CD8-positive, alpha-beta memory T cell (primary cell): ENCODE measurements at regions not wholly inside any gene's neighbourhood (a gene's known extent, or its start where the extent isn't known, plus 50 kb on each side); places are given as distances from the start of the nearest gene placed in this dataset.

ENCODE experiments used
- CTCF ChIA-PET: fragments of 350-600 bp; sonication (Branson Sonifier 250); formaldehyde crosslinking; loops from one replicate; lab custom pipeline; 2021; ENCODE audit warnings: antibody characterized with exemption; lab: Charles Lee
- POLR2A ChIA-PET: fragments of 350-600 bp; sonication (Branson Sonifier 250); formaldehyde crosslinking; loops from one replicate; lab custom pipeline; 2021; ENCODE audit warnings: antibody characterized with exemption; lab: Charles Lee
- DNase-seq, 5 donors: peaks; one replicate each; pipeline versions ENCODE4 v3.0.0 to v3.0.0-alpha.2; 2020 to 2022; ENCODE audit warnings: mixed read lengths in 1 of 5
- H3K27ac ChIP-seq: one replicate; pipeline ENCODE4 v1.7.0; 2013; ENCODE audit warnings: low read depth, mild to moderate bottlenecking, low read length, moderate library complexity
- H3K27me3 ChIP-seq: 2 replicates; pipeline ENCODE4 v1.7.0; 2013; ENCODE audit warnings: low read length, mild to moderate bottlenecking; ENCODE audit not compliant: insufficient read depth, poor library complexity, severe bottlenecking
- H3K36me3 ChIP-seq: 2 replicates; pipeline ENCODE4 v1.7.0; 2013; ENCODE audit warnings: mild to moderate bottlenecking, low read length, moderate library complexity; ENCODE audit not compliant: insufficient read depth
- H3K4me1 ChIP-seq: 2 replicates; pipeline ENCODE4 v1.7.0; 2013; ENCODE audit warnings: mild to moderate bottlenecking, low read length, moderate library complexity; ENCODE audit not compliant: insufficient read depth
- H3K4me3 ChIP-seq: 2 replicates; pipeline ENCODE4 v1.7.0; 2013; ENCODE audit warnings: mild to moderate bottlenecking, low read length
- H3K9me3 ChIP-seq: 2 replicates; pipeline ENCODE4 v1.7.0; 2013; ENCODE audit warnings: mild to moderate bottlenecking, low read length
- H3K27ac Mint-ChIP-seq, 8 donors: one replicate each; pipeline ENCODE4 v1.8.0; 2020 to 2021; ENCODE audit warnings: mixed read lengths in 8 of 8, mild to moderate bottlenecking in 6 of 8, inconsistent platforms in 3 of 8, moderate library complexity in 3 of 8
- H3K27me3 Mint-ChIP-seq, 2 donors: one replicate each; pipeline ENCODE4 v1.8.0; 2020 to 2021; ENCODE audit warnings: mixed read lengths in 2 of 2, mild to moderate bottlenecking in 1 of 2, moderate library complexity in 1 of 2
- H3K36me3 Mint-ChIP-seq, 3 donors: one replicate each; pipeline ENCODE4 v1.8.0; 2020 to 2021; ENCODE audit warnings: mixed read lengths in 3 of 3, inconsistent platforms in 1 of 3, mild to moderate bottlenecking in 1 of 3
- H3K4me1 Mint-ChIP-seq, 3 donors: one replicate each; pipeline ENCODE4 v1.8.0; 2020 to 2021; ENCODE audit warnings: mixed read lengths in 3 of 3, inconsistent platforms in 1 of 3, mild to moderate bottlenecking in 1 of 3
- H3K4me3 Mint-ChIP-seq, 7 donors: one replicate each; pipeline ENCODE4 v1.8.0; 2020 to 2021; ENCODE audit warnings: mixed read lengths in 7 of 7, mild to moderate bottlenecking in 6 of 7, moderate library complexity in 4 of 7, inconsistent platforms in 2 of 7
- H3K9me3 Mint-ChIP-seq, 5 donors: one replicate each; pipeline ENCODE4 v1.8.0; 2020 to 2022; ENCODE audit warnings: mixed read lengths in 5 of 5, mild to moderate bottlenecking in 3 of 5, moderate library complexity in 2 of 5, inconsistent platforms in 1 of 5

- H3K9me3 ChIP-seq = no peaks in the 10 kb centered on the region
- Mint-ChIP-seq H3K4me1 (no peaks in the 10 kb centered on the region), H3K27ac (no peak overlapping the region), H3K27me3 (no peaks in the 10 kb centered on the region), H3K4me3 (no peak overlapping the region), H3K36me3 (no peaks in the 10 kb centered on the region), H3K9me3 (peaks cover 3 to 7% (median 6%) of the 10 kb centered on the region in 5 donors)
- ChIA-PET POLR2A (no interaction called here), CTCF (no interaction called here)
- H3K4me1 ChIP-seq = no peaks in the 10 kb centered on the region
- no peak for DNase-seq
- H3K27ac ChIP-seq = no peak overlapping the region
- no peak overlapping the region for H3K4me3 ChIP-seq
- no peaks in the 10 kb centered on the region for H3K27me3 ChIP-seq
- H3K36me3 ChIP-seq = no peaks in the 10 kb centered on the region
Measured at GRCh38 chr2:14684516-14684915, 52.0 kb downstream of the LRATD1 start.

- POLR2A ChIA-PET = no interaction called here
- H3K27ac ChIP-seq = no peak overlapping the region
Measured at GRCh38 chr2:14690926-14691325, 58.4 kb downstream of the LRATD1 start.

DNA sequence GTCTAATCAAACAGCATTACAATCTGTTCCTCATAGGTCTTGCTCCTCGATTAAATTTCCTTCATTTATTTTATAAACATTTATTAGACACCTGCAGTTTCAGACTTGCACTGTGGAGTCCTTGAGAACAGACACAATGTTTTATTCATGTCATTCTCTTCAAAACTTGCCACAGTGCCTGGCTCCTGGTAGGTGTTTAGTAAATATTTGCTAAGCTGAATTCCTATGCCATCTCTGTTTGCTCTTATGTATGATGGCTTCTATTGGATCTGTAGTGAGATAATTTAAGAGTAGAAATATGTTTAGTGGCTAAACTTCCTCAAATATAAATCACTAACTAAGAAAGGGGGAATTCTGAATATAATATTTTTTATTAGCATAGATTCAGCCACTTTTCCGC, 61.4 kb downstream of the LRATD1 start:
- POLR2A ChIA-PET = no interaction called here

More at GRCh38 chr2:14690926-14691325, 58.4 kb downstream of the LRATD1 start:
- Mint-ChIP-seq H3K27me3 (no peaks in the 10 kb centered on the region), H3K9me3 (peaks cover 3 to 28% (median 12%) of the 10 kb centered on the region in 5 donors), H3K36me3 (no peaks in the 10 kb centered on the region), H3K4me3 (no peak overlapping the region), H3K27ac (no peak overlapping the region), H3K4me1 (no peaks in the 10 kb centered on the region)
- H3K36me3 ChIP-seq = no peaks in the 10 kb centered on the region
- no peak for DNase-seq
- H3K9me3 ChIP-seq = no peaks in the 10 kb centered on the region
- no peak overlapping the region for H3K4me3 ChIP-seq
- no peaks in the 10 kb centered on the region for H3K27me3 ChIP-seq
- CTCF ChIA-PET = no interaction called here
- no peaks in the 10 kb centered on the region for H3K4me1 ChIP-seq

DNA sequence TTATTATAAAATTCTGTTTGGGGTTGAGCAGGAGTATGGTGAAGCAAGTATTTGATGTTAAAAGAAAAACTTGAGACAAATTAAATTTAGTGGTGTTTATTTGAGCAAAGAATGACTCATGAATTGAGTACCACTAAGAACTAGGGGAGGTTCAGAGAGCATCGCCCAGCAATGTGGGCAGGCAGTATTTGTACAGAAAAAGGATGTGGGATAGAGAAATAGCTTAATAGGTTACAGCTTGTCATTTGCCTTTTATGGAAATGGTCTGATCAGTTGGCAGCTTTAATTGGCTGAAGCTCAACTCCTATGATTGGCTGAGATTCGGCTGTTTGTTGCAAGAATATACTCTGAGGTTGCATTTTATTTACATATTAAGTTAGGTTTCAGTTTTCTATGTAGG, 68.2 kb downstream of the LRATD1 start:
- ChIA-PET CTCF (no interaction called here), POLR2A (no interaction called here)
- Mint-ChIP-seq H3K27me3 (no peaks in the 10 kb centered on the region), H3K36me3 (no peaks in the 10 kb centered on the region), H3K4me1 (no peaks in the 10 kb centered on the region), H3K27ac (no peak overlapping the region), H3K4me3 (no peak overlapping the region), H3K9me3 (peaks cover 0 to 6% (median 0%) of the 10 kb centered on the region in 5 donors)
- Histone ChIP-seq H3K4me1 (no peaks in the 10 kb centered on the region), H3K27me3 (no peaks in the 10 kb centered on the region), H3K4me3 (no peak overlapping the region), H3K9me3 (no peaks in the 10 kb centered on the region), H3K36me3 (no peaks in the 10 kb centered on the region), H3K27ac (no peak overlapping the region)
- no peak for DNase-seq

More for the DNA sequence above, 61.4 kb downstream of the LRATD1 start:
- H3K9me3 ChIP-seq = no peaks in the 10 kb centered on the region
- H3K4me3 ChIP-seq = no peak overlapping the region
- H3K36me3 Mint-ChIP-seq = no peaks in the 10 kb centered on the region
- H3K27ac Mint-ChIP-seq = no peak overlapping the region
- H3K27me3 ChIP-seq = no peaks in the 10 kb centered on the region
- H3K27me3 Mint-ChIP-seq = no peaks in the 10 kb centered on the region
- CTCF ChIA-PET = no interaction called here
- no peak for DNase-seq
- peaks cover 3 to 23% (median 12%) of the 10 kb centered on the region in 5 donors for H3K9me3 Mint-ChIP-seq
- H3K27ac ChIP-seq = no peak overlapping the region
- H3K36me3 ChIP-seq = no peaks in the 10 kb centered on the region
- H3K4me3 Mint-ChIP-seq = no peak overlapping the region
- no peaks in the 10 kb centered on the region for H3K4me1 Mint-ChIP-seq
- H3K4me1 ChIP-seq = no peaks in the 10 kb centered on the region

GRCh38 chr2:14702258-14702657, 69.7 kb downstream of the LRATD1 start:
- no peak for DNase-seq
- no peaks in the 10 kb centered on the region for H3K27me3 Mint-ChIP-seq
- Histone ChIP-seq H3K9me3 (no peaks in the 10 kb centered on the region), H3K27ac (no peak overlapping the region), H3K4me1 (no peaks in the 10 kb centered on the region), H3K4me3 (no peak overlapping the region), H3K36me3 (no peaks in the 10 kb centered on the region), H3K27me3 (no peaks in the 10 kb centered on the region)
- H3K36me3 Mint-ChIP-seq = no peaks in the 10 kb centered on the region
- no peak overlapping the region for H3K4me3 Mint-ChIP-seq
- POLR2A ChIA-PET = no interaction called here
- CTCF ChIA-PET = no interaction called here
- no peak overlapping the region for H3K27ac Mint-ChIP-seq
- H3K4me1 Mint-ChIP-seq = no peaks in the 10 kb centered on the region
- H3K9me3 Mint-ChIP-seq = peaks cover 0 to 8% (median 3%) of the 10 kb centered on the region in 5 donors

GRCh38 chr2:14706201-14706600, 73.7 kb downstream of the LRATD1 start:
- H3K4me1 ChIP-seq = no peaks in the 10 kb centered on the region
- Mint-ChIP-seq H3K36me3 (no peaks in the 10 kb centered on the region), H3K4me3 (no peak overlapping the region), H3K9me3 (peaks cover 0 to 8% (median 0%) of the 10 kb centered on the region in 5 donors), H3K4me1 (no peaks in the 10 kb centered on the region), H3K27me3 (no peaks in the 10 kb centered on the region), H3K27ac (no peak overlapping the region)
- no peaks in the 10 kb centered on the region for H3K27me3 ChIP-seq
- no peak for DNase-seq
- ChIA-PET POLR2A (no interaction called here), CTCF (no interaction called here)
- H3K9me3 ChIP-seq = no peaks in the 10 kb centered on the region
- no peak overlapping the region for H3K27ac ChIP-seq
- H3K36me3 ChIP-seq = no peaks in the 10 kb centered on the region
- no peak overlapping the region for H3K4me3 ChIP-seq

DNA sequence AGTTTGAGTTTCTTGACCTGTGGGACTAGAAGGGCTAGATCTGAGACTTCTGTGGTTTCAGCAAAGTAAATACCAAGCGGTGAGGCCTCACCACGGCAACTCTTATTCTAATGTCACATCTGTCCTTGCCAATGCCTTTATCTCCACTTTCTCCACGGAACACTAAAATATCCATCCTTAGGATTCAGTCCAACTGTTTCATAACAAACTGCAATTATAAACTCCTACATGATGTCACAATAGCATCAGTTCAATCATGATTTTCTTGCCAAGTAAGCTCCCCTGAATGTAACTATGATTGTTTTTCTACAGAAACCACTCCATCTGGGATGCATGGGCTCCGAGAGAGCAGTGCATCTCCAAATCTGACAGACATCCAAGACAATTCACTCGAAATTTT, 79.6 kb downstream of the LRATD1 start:
- Mint-ChIP-seq H3K36me3 (no peaks in the 10 kb centered on the region), H3K27me3 (no peaks in the 10 kb centered on the region), H3K27ac (no peak overlapping the region), H3K9me3 (peaks cover 0 to 3% (median 0%) of the 10 kb centered on the region in 5 donors), H3K4me3 (no peak overlapping the region), H3K4me1 (no peaks in the 10 kb centered on the region)
- H3K27me3 ChIP-seq = no peaks in the 10 kb centered on the region
- no peak for DNase-seq
- H3K27ac ChIP-seq = no peak overlapping the region
- no peak overlapping the region for H3K4me3 ChIP-seq
- ChIA-PET CTCF (no interaction called here), POLR2A (no interaction called here)
- no peaks in the 10 kb centered on the region for H3K9me3 ChIP-seq
- no peaks in the 10 kb centered on the region for H3K4me1 ChIP-seq
- no peaks in the 10 kb centered on the region for H3K36me3 ChIP-seq

GRCh38 chr2:14713248-14713647, 80.7 kb downstream of the LRATD1 start:
- DNase-seq = no peak
- no peaks in the 10 kb centered on the region for H3K4me1 Mint-ChIP-seq
- H3K27me3 Mint-ChIP-seq = no peaks in the 10 kb centered on the region
- H3K4me3 ChIP-seq = no peak overlapping the region
- H3K36me3 ChIP-seq = no peaks in the 10 kb centered on the region
- no peaks in the 10 kb centered on the region for H3K36me3 Mint-ChIP-seq
- CTCF ChIA-PET = no interaction called here
- H3K27me3 ChIP-seq = no peaks in the 10 kb centered on the region
- peak overlapping the region in 1 of 8 donors; percentile 69 for H3K27ac Mint-ChIP-seq
- H3K4me1 ChIP-seq = no peaks in the 10 kb centered on the region
- POLR2A ChIA-PET = no interaction called here
- peaks cover 0 to 6% (median 0%) of the 10 kb centered on the region in 5 donors for H3K9me3 Mint-ChIP-seq
- no peak overlapping the region for H3K27ac ChIP-seq
- H3K4me3 Mint-ChIP-seq = no peak overlapping the region
- H3K9me3 ChIP-seq = no peaks in the 10 kb centered on the region

DNA sequence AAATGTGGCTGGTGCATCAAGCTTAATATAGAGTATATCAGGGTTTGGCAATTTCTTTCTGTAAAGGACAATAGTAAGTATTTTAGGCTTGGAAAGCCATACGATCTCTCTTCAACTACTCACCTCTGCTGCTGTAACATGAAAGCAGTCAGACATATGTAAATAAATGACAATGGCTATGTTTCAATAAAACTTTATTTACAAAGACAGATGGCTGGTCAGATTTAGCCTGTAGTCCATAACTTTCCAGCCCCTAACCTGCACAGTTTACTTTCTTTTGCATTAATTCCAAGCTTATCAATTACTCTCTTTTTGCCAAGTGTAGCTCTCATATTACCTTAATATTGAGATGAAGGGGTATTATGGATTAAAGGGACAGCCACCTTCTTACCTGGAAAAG, 83.1 kb downstream of the LRATD1 start:
- Histone ChIP-seq H3K4me1 (no peaks in the 10 kb centered on the region), H3K36me3 (no peaks in the 10 kb centered on the region), H3K9me3 (no peaks in the 10 kb centered on the region), H3K27ac (no peak overlapping the region), H3K4me3 (no peak overlapping the region), H3K27me3 (no peaks in the 10 kb centered on the region)
- no peaks in the 10 kb centered on the region for H3K27me3 Mint-ChIP-seq
- no peak for DNase-seq
- no peaks in the 10 kb centered on the region for H3K36me3 Mint-ChIP-seq
- ChIA-PET POLR2A (no interaction called here), CTCF (no interaction called here)
- no peaks in the 10 kb centered on the region for H3K4me1 Mint-ChIP-seq
- H3K27ac Mint-ChIP-seq = no peak overlapping the region
- no peak overlapping the region for H3K4me3 Mint-ChIP-seq
- H3K9me3 Mint-ChIP-seq = peaks cover 0 to 6% (median 0%) of the 10 kb centered on the region in 5 donors
